ENCODE measurements at regions not wholly inside any gene's neighbourhood (a gene's known extent, or its start where the extent isn't known, plus 50 kb on each side); places are given as distances from the start of the nearest gene placed in this dataset.

DNA sequence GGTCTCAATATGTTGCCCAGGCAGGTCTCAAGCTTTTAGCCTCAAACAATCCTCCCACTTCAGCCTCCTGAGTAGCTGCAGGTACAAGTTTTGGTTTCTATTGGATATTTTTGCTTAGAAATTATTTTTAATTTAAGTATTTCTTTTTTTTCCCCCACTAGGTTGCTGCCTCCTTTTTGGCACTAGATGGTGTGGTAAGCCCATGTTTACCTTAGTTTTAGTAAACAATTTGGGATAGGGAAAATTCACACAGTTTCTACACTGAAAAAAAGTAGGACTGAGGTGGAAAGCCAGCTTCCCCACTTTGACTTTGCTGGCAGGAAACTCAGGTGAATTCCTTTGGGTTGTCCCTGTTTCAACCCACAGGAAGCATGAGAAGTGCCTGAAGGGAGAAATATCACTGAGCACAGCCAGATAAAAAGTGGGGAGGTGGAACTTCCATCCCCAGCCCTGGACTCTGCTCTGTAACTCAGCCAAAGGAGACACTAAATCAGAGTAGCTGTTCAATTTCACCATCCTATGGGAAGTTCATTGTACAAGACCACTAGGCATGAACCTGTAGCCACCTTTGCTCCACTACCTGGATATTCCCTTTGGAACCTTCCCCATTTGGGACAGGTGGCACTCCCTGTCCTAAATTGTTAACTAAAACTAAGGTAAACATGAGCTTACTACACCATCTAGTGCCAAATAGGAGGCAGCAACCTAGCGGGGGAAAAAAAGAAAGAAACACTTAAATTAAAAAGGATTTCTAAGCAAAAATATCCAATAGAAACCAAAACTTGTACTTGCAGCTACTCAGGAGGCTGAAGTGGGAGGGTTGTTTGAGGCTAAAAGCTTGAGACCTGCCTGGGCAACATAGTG lies 154.4 kb upstream of the FAT3 start:
- H3K27me3 ChIP-seq: no peaks in the 10 kb centered on the region
- no peaks in the 10 kb centered on the region for H3K9me3 ChIP-seq
- no peak for DNase-seq
- H3K36me3 ChIP-seq: no peaks in the 10 kb centered on the region
- no peak for TF ChIP-seq POLR2A (IDR thresholded peaks at IDR 0.05)
- no peak for TF ChIP-seq EP300 (IDR thresholded peaks at IDR 0.05)
- TF ChIP-seq, protein P1, sequence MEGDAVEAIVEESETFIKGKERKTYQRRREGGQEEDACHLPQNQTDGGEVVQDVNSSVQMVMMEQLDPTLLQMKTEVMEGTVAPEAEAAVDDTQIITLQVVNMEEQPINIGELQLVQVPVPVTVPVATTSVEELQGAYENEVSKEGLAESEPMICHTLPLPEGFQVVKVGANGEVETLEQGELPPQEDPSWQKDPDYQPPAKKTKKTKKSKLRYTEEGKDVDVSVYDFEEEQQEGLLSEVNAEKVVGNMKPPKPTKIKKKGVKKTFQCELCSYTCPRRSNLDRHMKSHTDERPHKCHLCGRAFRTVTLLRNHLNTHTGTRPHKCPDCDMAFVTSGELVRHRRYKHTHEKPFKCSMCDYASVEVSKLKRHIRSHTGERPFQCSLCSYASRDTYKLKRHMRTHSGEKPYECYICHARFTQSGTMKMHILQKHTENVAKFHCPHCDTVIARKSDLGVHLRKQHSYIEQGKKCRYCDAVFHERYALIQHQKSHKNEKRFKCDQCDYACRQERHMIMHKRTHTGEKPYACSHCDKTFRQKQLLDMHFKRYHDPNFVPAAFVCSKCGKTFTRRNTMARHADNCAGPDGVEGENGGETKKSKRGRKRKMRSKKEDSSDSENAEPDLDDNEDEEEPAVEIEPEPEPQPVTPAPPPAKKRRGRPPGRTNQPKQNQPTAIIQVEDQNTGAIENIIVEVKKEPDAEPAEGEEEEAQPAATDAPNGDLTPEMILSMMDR (IDR thresholded peaks at IDR 0.05): no peak
- WGBS, 3 donors: 87 to 95% (median 88%) methylated on average over 1 of the region's 1 CpG
- H3K27ac ChIP-seq: no peak overlapping the region
- intact Hi-C loops (cut with DNase I): no loop called here
- no peak overlapping the region for H3K4me3 ChIP-seq
- H3K4me1 ChIP-seq (ENCODE audit: insufficient read depth): no peaks in the 10 kb centered on the region

DNA sequence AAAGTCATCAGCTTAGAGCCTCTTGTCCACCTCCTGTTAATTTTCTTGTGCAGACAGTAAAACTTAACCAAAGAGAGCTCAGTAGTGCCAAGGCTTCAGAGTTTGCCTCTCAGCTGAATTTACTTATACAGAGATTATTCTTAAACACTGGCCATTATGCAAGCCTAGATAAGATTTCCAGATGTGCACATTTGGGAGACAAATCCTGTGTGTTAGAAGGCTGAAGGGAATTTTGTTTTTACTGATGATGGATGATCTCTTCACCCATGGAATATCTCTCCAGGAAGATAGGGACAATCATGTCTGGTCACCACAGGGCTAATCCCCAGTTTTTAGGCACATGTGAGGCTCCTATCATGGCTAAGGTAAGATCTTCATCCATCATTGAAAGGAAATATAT lies 157.6 kb upstream of the FAT3 start:
- H3K27ac ChIP-seq: no peak overlapping the region
- H3K36me3 ChIP-seq: no peaks in the 10 kb centered on the region
- no peak for DNase-seq
- no peak for TF ChIP-seq POLR2A (IDR thresholded peaks at IDR 0.05)
- no peak overlapping the region for H3K4me3 ChIP-seq
- H3K27me3 ChIP-seq: no peaks in the 10 kb centered on the region
- no peaks in the 10 kb centered on the region for H3K9me3 ChIP-seq
- no peaks in the 10 kb centered on the region for H3K4me1 ChIP-seq (ENCODE audit: insufficient read depth)
- intact Hi-C loops (cut with DNase I): no loop called here

DNA sequence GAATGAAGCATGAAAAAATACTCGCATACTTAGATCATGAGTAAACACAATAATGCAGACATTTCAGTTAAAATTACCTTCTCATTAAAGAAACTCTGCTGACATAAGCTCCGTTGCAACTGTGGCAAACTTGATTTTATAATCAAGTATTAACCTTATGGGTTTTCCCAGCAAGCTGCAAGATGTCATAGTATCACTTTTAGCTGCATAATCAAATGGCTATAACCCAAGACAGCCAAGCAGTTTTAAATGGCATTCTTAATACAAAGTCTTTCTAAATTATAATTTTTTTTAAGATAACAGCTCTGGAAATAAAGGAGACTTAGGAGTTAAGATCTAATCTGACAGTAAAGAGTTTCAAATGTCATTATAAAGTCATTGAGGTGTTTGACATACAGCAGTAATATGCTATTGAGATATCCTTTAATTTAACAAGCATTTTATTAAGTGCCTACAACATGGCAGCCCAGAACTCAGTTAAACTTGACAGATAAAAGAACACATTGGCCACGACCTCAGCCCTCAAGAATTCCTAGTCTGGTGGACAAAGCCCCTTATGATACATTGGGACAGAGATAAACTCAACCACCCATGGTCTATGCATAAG lies 163.1 kb upstream of the FAT3 start:
- no peaks in the 10 kb centered on the region for H3K4me1 ChIP-seq (ENCODE audit: insufficient read depth)
- H3K36me3 ChIP-seq: no peaks in the 10 kb centered on the region
- peaks cover 2% of the 10 kb centered on the region for H3K27me3 ChIP-seq
- no peak overlapping the region for H3K27ac ChIP-seq
- intact Hi-C loops (cut with DNase I): no loop called here
- TF ChIP-seq EP300 (IDR thresholded peaks at IDR 0.05): no peak
- TF ChIP-seq, protein P1 (IDR thresholded peaks at IDR 0.05): no peak
- no peaks in the 10 kb centered on the region for H3K9me3 ChIP-seq
- 64 to 73% (median 64%) methylated on average over 3 of the region's 3 CpGs for WGBS, 3 donors
- no peak overlapping the region for H3K4me3 ChIP-seq
- DNase-seq: no peak

DNA sequence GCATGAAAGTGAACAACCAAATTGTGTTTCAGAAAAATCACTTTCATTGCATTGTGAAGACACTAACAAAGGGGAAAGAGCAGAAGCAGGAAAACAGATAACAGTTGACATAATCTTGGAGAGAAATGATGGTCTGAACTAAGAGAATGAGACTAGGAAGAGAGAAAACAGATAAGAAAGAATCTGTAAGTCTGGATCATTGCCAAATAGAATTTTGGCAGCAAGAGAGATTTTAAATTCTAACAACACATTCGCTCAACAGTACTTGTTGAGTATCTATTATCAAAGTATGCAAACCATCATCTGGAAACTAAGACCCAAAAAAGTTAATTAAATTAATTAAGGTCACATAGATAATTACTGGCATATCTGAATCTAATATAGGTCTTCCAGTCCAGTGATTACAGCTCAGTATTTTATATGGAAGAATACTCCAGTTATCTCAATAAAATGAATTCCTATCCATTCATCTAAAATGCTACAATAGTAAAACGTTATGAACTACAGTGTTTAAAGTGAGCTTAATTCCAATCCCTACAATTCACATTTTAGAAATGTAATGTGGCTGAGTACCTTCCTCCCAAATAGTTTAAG lies 166.7 kb upstream of the FAT3 start:
- TF ChIP-seq EP300 (IDR thresholded peaks at IDR 0.05): no peak
- Histone ChIP-seq H3K4me1 (ENCODE audit: insufficient read depth) (no peaks in the 10 kb centered on the region), H3K4me3 (no peak overlapping the region), H3K27me3 (peaks cover 2% of the 10 kb centered on the region), H3K27ac (no peak overlapping the region), H3K9me3 (no peaks in the 10 kb centered on the region), H3K36me3 (no peaks in the 10 kb centered on the region)
- WGBS, 3 donors: 9 to 19% (median 13%) methylated on average over 2 of the region's 2 CpGs
- intact Hi-C loops (cut with DNase I): no loop called here
- no peak for DNase-seq

DNA sequence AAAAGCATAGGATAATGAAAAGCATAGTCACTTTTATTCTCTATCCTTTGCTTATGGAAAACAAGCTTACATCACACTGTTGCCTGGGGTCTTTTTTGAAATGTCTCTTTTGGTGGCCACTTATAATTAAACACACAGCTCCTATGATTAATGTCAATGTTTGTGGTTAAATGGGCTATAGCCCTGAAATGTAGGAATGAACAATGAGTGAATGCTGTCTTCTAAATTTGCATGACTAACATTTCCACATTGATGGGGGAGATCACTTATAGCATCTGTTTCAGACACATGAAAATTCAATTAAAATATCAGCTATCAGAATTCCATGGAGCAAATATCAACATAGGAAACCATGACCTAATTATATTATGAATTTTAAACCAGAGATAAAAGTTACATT lies 171.4 kb upstream of the FAT3 start:
- no peaks in the 10 kb centered on the region for H3K4me1 ChIP-seq (ENCODE audit: insufficient read depth)
- H3K27ac ChIP-seq: no peak overlapping the region
- intact Hi-C loops (cut with DNase I): no loop called here
- H3K36me3 ChIP-seq: no peaks in the 10 kb centered on the region
- no peaks in the 10 kb centered on the region for H3K27me3 ChIP-seq
- DNase-seq: no peak
- TF ChIP-seq, protein P1 (IDR thresholded peaks at IDR 0.05): no peak
- TF ChIP-seq POLR2A (IDR thresholded peaks at IDR 0.05) (no peak), EP300 (IDR thresholded peaks at IDR 0.05) (no peak)
- H3K4me3 ChIP-seq: no peak overlapping the region
- H3K9me3 ChIP-seq: no peaks in the 10 kb centered on the region

All from ovary (tissue), 7 donors.